BE2C (cell line): ENCODE measurements at regions not wholly inside any gene's neighbourhood (a gene's known extent, or its start where the extent isn't known, plus 50 kb on each side); places are given as distances from the start of the nearest gene placed in this dataset.

ENCODE experiments used
- DNase-seq: peaks from one replicate; pipeline ENCODE4 v3.0.0-alpha.2; 2020
- H3K27me3 ChIP-seq: fragments of 250-450 bp; sonication (Bioruptor Pico); 2 replicates; pipeline ENCODE4 v1.5.1; 2020; ENCODE audit warnings: mild to moderate bottlenecking
- H3K36me3 ChIP-seq: fragments of 250-450 bp; sonication (Bioruptor Pico); 2 replicates; pipeline ENCODE4 v1.5.1; 2020; ENCODE audit warnings: mild to moderate bottlenecking
- H3K4me1 ChIP-seq: fragments of 250-450 bp; sonication (Bioruptor Pico); 2 replicates; pipeline ENCODE4 v1.5.1; 2020
- H3K4me3 ChIP-seq: 2 replicates; pipeline ENCODE4 v1.5.1; 2011; ENCODE audit warnings: low read depth, low read length
- H3K9me3 ChIP-seq: fragments of 250-450 bp; sonication (Bioruptor Pico); 2 replicates; pipeline ENCODE4 v1.5.1; 2020
- TF ChIP-seq, protein P1 (sequence below): IDR thresholded peaks from 2 replicates; pipeline ENCODE4 v1.5.1; 2012; ENCODE audit warnings: mild to moderate bottlenecking, low read depth, low read length

DNA sequence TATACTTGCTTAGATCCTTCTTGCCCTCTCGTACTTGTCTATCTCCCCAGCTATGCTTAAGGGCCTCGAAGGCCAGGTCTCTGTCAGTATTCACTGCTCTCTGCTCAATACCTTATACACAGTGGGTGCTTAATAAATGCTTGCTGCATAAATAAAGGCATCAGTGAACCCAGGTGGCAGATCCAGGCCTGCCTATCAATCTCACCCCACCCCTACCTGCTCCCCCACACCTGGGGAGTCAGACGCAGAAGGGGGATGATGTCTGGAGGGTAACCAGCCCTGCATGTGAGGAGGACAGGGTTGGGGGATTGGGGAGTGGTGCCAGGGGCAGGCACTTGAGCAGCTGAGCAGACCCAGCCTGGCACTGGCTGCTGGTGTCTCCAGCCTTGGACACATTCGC lies 430.6 kb downstream of the MN1 start:
- Histone ChIP-seq H3K36me3 (no peaks in the 10 kb centered on the region), H3K27me3 (peaks cover 33% of the 10 kb centered on the region), H3K4me3 (no peak overlapping the region), H3K4me1 (no peaks in the 10 kb centered on the region), H3K9me3 (no peaks in the 10 kb centered on the region)
- TF ChIP-seq, protein P1, sequence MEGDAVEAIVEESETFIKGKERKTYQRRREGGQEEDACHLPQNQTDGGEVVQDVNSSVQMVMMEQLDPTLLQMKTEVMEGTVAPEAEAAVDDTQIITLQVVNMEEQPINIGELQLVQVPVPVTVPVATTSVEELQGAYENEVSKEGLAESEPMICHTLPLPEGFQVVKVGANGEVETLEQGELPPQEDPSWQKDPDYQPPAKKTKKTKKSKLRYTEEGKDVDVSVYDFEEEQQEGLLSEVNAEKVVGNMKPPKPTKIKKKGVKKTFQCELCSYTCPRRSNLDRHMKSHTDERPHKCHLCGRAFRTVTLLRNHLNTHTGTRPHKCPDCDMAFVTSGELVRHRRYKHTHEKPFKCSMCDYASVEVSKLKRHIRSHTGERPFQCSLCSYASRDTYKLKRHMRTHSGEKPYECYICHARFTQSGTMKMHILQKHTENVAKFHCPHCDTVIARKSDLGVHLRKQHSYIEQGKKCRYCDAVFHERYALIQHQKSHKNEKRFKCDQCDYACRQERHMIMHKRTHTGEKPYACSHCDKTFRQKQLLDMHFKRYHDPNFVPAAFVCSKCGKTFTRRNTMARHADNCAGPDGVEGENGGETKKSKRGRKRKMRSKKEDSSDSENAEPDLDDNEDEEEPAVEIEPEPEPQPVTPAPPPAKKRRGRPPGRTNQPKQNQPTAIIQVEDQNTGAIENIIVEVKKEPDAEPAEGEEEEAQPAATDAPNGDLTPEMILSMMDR: no peak
- no peak for DNase-seq

DNA sequence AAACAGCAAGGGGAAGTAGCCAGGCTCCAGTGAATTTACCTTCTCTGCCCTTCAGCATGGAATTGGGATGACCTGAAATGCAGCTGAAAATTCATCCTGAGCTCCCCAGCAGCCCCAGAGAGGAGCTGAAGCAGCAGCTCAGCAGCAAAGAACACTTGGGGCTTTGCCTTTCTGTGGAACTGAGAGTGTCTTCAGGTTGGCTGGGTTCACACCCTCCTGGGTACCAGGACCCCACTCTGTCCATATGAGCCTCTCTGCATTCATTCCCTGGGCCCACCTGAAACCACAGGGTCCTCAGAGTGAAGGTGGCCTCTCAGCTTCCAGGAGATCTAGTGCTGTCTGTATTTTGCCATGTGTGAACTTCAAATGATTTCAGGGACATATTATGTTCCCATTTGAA lies 429.2 kb downstream of the MN1 start:
- DNase-seq: no peak
- no peak overlapping the region for H3K4me3 ChIP-seq
- no peaks in the 10 kb centered on the region for H3K4me1 ChIP-seq
- H3K36me3 ChIP-seq: no peaks in the 10 kb centered on the region
- H3K27me3 ChIP-seq: peaks cover 24% of the 10 kb centered on the region
- TF ChIP-seq, protein P1: no peak
- H3K9me3 ChIP-seq: no peaks in the 10 kb centered on the region

DNA sequence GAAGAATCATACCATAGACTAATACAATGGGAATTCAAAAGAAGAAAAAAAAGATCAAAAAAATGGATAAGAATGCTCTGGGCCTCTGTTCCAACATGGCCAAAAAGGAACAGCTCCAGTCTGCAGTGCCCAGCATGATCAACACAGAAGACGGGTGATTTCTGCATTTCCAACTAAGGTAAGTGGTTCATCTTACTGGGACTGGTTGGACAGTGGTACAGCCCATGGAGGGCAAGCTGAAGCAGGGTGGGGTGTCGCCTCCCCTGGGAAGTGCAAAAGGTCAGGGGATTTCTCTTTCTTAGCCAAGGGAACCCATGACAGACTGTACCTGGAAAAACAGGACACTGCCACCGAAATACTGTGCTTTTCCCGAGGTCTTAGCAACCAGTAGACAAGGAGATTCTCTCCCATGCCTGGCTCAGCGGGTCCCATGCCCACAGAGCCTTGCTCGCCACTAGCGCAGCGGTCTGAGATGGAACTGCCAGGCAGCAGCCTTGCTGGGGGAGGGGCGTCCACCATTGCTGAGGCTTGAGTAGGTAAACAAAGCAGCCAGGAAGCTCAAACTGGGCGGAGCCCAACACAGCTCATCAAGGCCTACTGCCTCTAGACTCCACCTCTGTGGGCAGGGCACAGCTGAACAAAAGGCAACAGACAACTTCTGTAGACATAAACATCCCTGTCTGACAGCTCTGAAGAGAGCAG lies 428.4 kb downstream of the MN1 start:
- Histone ChIP-seq H3K9me3 (no peaks in the 10 kb centered on the region), H3K4me3 (no peak overlapping the region), H3K27me3 (peaks cover 24% of the 10 kb centered on the region), H3K36me3 (no peaks in the 10 kb centered on the region), H3K4me1 (no peaks in the 10 kb centered on the region)
- TF ChIP-seq, protein P1: no peak
- DNase-seq: peak; percentile 57

DNA sequence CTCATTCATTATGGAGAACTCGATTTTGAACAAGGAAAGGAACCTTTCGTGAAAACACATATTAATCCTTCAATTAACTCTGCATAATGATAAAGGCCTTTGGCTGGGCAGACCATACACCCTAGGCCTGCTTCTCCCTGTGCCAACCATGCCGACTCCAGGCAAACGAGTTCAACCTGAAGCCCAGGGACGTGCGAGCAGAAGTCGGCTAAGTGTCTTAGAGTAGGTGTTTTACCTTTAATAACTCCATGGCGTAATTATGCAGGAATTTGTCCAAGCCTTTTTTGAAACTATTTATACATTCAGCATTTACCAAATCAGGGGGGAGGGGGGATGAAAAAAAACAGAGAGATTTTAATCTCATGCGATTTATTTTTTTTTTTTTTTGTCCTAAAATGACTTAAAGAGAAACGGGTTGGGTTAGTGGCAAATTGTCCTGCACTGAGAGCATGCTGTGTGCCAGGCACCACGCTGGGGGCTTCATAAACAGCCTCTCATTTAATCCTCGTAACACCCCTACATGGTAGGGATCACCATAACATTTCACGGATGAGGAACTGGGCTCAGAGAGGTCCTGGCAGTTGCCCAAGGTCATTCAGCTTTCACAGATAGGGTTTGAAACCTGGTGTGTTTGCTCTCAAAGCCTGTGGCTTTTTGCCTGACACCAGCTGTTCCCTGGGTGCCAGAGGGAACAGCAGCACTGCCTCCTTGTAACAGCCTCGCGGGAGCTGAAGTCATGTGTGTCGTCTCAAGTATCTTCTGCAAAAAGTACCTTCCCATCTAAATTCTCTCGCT lies 423.9 kb downstream of the MN1 start:
- Histone ChIP-seq H3K4me3 (no peak overlapping the region), H3K9me3 (no peaks in the 10 kb centered on the region)
- DNase-seq: peak; percentile 20

DNA sequence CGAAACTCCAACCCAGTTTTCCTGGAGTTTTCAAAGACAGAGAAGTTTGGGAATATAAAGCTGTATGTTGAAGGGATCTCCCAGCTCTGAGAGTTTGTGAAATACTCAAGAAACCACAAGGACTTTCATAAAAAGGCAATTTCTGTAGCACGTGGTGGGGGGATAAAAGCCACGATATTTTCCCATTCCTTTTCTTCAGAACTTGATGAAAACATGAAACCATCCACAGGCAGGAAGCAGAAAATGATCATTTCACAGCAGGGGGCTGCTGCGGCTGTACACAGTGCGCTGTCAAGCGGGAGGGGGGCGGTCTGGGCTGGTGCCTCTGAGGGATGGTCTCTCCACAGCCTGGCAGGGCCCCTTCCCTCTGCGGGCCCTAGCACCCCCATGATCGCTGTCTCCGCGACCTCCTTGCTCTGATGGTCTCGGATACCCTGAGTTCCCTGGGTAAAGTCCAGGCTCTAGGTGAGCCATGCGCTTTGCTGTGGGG lies 423.2 kb downstream of the MN1 start:
- Histone ChIP-seq H3K4me3 (no peak overlapping the region), H3K4me1 (peaks cover 6% of the 10 kb centered on the region), H3K36me3 (no peaks in the 10 kb centered on the region), H3K9me3 (no peaks in the 10 kb centered on the region), H3K27me3 (peaks cover 66% of the 10 kb centered on the region)
- no peak for DNase-seq
- TF ChIP-seq, protein P1: no peak

More for the DNA sequence above, 423.9 kb downstream of the MN1 start:
- peaks cover 64% of the 10 kb centered on the region for H3K27me3 ChIP-seq
- TF ChIP-seq, protein P1: no peak
- H3K4me1 ChIP-seq: peaks cover 6% of the 10 kb centered on the region
- no peaks in the 10 kb centered on the region for H3K36me3 ChIP-seq

DNA sequence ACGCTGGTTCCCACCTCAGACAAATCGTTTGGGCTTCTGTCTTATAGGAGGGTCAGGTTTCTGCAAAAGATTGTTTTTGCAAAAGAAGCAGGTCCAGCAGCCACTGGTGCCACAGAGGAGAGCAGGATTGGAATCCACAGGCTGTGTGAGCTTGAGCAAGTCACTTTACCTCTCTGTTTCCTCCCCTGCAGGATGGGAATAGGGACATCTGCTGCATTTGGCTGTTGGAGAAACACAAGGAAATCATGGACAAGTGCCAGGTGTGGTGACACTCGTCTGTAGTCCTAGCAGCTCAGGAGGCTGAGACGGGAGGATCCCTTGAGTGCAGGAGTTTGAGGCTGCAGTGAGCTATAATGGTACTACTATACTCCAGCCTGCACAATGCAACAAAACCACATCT lies 422.6 kb downstream of the MN1 start:
- no peak for DNase-seq
- TF ChIP-seq, protein P1: no peak
- peaks cover 6% of the 10 kb centered on the region for H3K4me1 ChIP-seq
- no peaks in the 10 kb centered on the region for H3K9me3 ChIP-seq
- peaks cover 72% of the 10 kb centered on the region for H3K27me3 ChIP-seq
- H3K36me3 ChIP-seq: no peaks in the 10 kb centered on the region
- no peak overlapping the region for H3K4me3 ChIP-seq
